B cell (primary cell): ENCODE measurements at regions not wholly inside any gene's neighbourhood (a gene's known extent, or its start where the extent isn't known, plus 50 kb on each side); places are given as distances from the start of the nearest gene placed in this dataset.

Experiments
- ATAC-seq: fragments of 200-7000 bp; cut with Tn5 transposase; one replicate; pipeline ENCODE4 v1.10.0; 2021; ENCODE audit warnings: low read depth, mild to moderate bottlenecking, moderate number of reproducible peaks, moderate library complexity
- CTCF ChIA-PET: fragments of 350-600 bp; sonication (Branson Sonifier 250); formaldehyde crosslinking; loops from one replicate; lab custom pipeline; 2021; ENCODE audit warnings: antibody characterized with exemption, inconsistent platforms; lab: Charles Lee
- POLR2A ChIA-PET: fragments of 350-600 bp; sonication (Branson Sonifier 250); formaldehyde crosslinking; loops from one replicate; lab custom pipeline; 2021; ENCODE audit warnings: antibody characterized with exemption; lab: Charles Lee
- DNase-seq: peaks from one replicate; pipeline ENCODE4 v3.0.0; 2013
- H2AFZ ChIP-seq: 2 replicates; pipeline ENCODE4 v1.6.1; 2012; ENCODE audit warnings: mild to moderate bottlenecking, low read depth, low read length; ENCODE audit not compliant: insufficient read depth, poor library complexity, severe bottlenecking
- H3K27ac ChIP-seq, 2 donors: 1 replicate in 1 of 2; 2 replicates in 1 of 2; pipeline ENCODE4 v1.5.1; 2012 to 2013; ENCODE audit warnings: low read length in 2 of 2, mild to moderate bottlenecking in 2 of 2, moderate library complexity in 1 of 2
- H3K27me3 ChIP-seq, 4 experiments: fragments of 200-600 bp in 1 of 4; sonication (generic) in 1 of 4; replicated peaks in 1 of 4; 1 replicate in 2 of 4; 2 replicates in 2 of 4; pipeline versions ENCODE4 v1.6.1 to v1.7.0; 2013 to 2016; ENCODE audit warnings: low read length in 3 of 4, mild to moderate bottlenecking in 2 of 4, mixed read lengths in 1 of 4, moderate library complexity in 1 of 4; ENCODE audit not compliant: insufficient read depth in 4 of 4, control insufficient read depth in 3 of 4; ENCODE audit errors: control extremely low read depth in 1 of 4
- H3K36me3 ChIP-seq, 2 experiments: replicated peaks in 1 of 2; 1 replicate in 1 of 2; 2 replicates in 1 of 2; pipeline versions ENCODE4 v1.6.1 to v1.7.1; 2013; ENCODE audit warnings: low read length in 1 of 2; ENCODE audit not compliant: insufficient read depth in 2 of 2, control insufficient read depth in 1 of 2; ENCODE audit errors: control extremely low read depth in 1 of 2, extremely low read depth in 1 of 2
- H3K4me1 ChIP-seq, 2 donors: fragments of 200-600 bp in 1 of 2; sonication (generic) in 1 of 2; 1 replicate in 1 of 2; 2 replicates in 1 of 2; pipeline versions ENCODE4 v1.5.1 to v1.6.1; 2013 to 2017; ENCODE audit warnings: low read length in 2 of 2; ENCODE audit not compliant: control insufficient read depth in 2 of 2, insufficient read depth in 2 of 2
- H3K4me2 ChIP-seq: replicated peaks from 2 replicates; pipeline ENCODE3; 2012; ENCODE audit warnings: mild to moderate bottlenecking, low read depth, low read length; ENCODE audit not compliant: poor library complexity, severe bottlenecking
- H3K4me3 ChIP-seq, 5 experiments: fragments of 200-600 bp in 1 of 5; sonication (generic) in 1 of 5; 1 replicate in 3 of 5; 2 replicates in 2 of 5; pipeline versions ENCODE4 v1.5.1 to v1.7.0; 2011 to 2016; ENCODE audit warnings: low read length in 4 of 5, mild to moderate bottlenecking in 4 of 5, low read depth in 2 of 5, control low read depth in 1 of 5, moderate library complexity in 1 of 5; ENCODE audit not compliant: insufficient read depth in 1 of 5; ENCODE audit errors: control extremely low read depth in 1 of 5, extremely low read depth in 1 of 5
- H3K79me2 ChIP-seq: fragments of 200-600 bp; sonication (generic); one replicate; pipeline ENCODE4 v1.6.0; 2016; ENCODE audit warnings: low read length; ENCODE audit not compliant: control insufficient read depth, insufficient read depth
- H3K9ac ChIP-seq: fragments of 200-600 bp; sonication (generic); 2 replicates; pipeline ENCODE4 v1.6.1; 2017; ENCODE audit warnings: mild to moderate bottlenecking, low read length, moderate library complexity
- H3K9me3 ChIP-seq, 3 donors: one replicate each; pipeline versions ENCODE4 v1.6.1 to v1.7.1; 2013; ENCODE audit warnings: low read length in 2 of 3; ENCODE audit not compliant: control insufficient read depth in 2 of 3, insufficient read depth in 1 of 3; ENCODE audit errors: control extremely low read depth in 1 of 3
- H4K20me1 ChIP-seq: 2 replicates; pipeline ENCODE4 v1.6.0; 2012; ENCODE audit warnings: mild to moderate bottlenecking, low read length; ENCODE audit not compliant: insufficient read depth, control insufficient read depth, poor library complexity, severe bottlenecking
- H3K27ac Mint-ChIP-seq: one replicate; pipeline ENCODE4 v1.8.0; 2021; ENCODE audit warnings: mixed read lengths
- H3K27me3 Mint-ChIP-seq: one replicate; pipeline ENCODE4 v1.8.0; 2021; ENCODE audit warnings: mixed read lengths
- H3K4me1 Mint-ChIP-seq: one replicate; pipeline ENCODE4 v1.8.0; 2021; ENCODE audit warnings: mixed read lengths
- H3K4me3 Mint-ChIP-seq: one replicate; pipeline ENCODE4 v1.8.0; 2021; ENCODE audit warnings: mixed read lengths
- H3K9me3 Mint-ChIP-seq: one replicate; pipeline ENCODE4 v1.8.0; 2022; ENCODE audit warnings: mixed read lengths; ENCODE audit not compliant: insufficient read depth
- EZH2 ChIP-seq: IDR thresholded peaks from 2 replicates; pipeline ENCODE4 v1.6.1; 2012; ENCODE audit warnings: borderline replicate concordance, low read depth, mild to moderate bottlenecking, moderate library complexity, low read length; ENCODE audit not compliant: insufficient read depth, poor library complexity, severe bottlenecking
- WGBS: methylation state at CpG from one replicate; pipeline ENCODE4 v1.1.5; 2013; ENCODE audit warnings: missing lambda C conversion rate; ENCODE audit not compliant: insufficient coverage; 5-methylcytosine and 5-hydroxymethylcytosine counted together
- intact Hi-C: fragments of 100-400 bp; cut with micrococcal nuclease; formaldehyde crosslinking; loops from one replicate; pipeline ENCODE4 v1.10.0; 2022
- TF ChIP-seq, protein P1 (sequence below): fragments of 200-600 bp; IDR thresholded peaks from one replicate; pipeline ENCODE4 v1.8.0; 2022; ENCODE audit warnings: antibody characterized with exemption, mild to moderate bottlenecking

DNA sequence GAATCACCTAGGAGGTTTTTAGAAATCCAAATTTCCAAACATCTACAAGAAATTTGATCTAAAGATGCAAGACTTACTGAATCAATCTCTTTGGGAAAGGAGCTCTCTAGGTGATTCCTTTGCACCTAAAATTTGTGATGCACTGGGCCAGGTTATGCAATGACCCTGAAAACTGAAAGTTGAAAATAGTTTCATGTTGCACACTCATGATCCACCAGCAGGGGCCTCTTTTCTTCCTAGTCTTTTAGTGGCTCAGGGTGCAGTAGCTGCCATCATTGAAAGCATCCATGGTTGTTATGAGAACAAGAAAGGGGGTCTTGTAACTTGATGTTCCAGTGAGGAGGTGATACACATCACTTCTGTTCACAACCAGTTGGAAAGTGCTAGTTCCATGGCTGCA is 486.8 kb downstream of the PSAT1 start:
- Histone ChIP-seq H3K36me3 (no peaks in the 10 kb centered on the region), H3K4me3 (no peak overlapping the region), H3K79me2 (no peaks in the 10 kb centered on the region), H3K4me1 (no peaks in the 10 kb centered on the region), H3K27ac (no peak overlapping the region), H3K4me2 (no peak overlapping the region), H2AFZ (no peak overlapping the region), H3K9ac (no peak overlapping the region), H4K20me1 (no peaks in the 10 kb centered on the region), H3K27me3 (no peaks in the 10 kb centered on the region), H3K9me3 (no peaks in the 10 kb centered on the region)
- H3K27me3 Mint-ChIP-seq: no peaks in the 10 kb centered on the region
- no peak overlapping the region for H3K4me3 Mint-ChIP-seq
- H3K9me3 Mint-ChIP-seq: no peaks in the 10 kb centered on the region
- TF ChIP-seq, protein P1, sequence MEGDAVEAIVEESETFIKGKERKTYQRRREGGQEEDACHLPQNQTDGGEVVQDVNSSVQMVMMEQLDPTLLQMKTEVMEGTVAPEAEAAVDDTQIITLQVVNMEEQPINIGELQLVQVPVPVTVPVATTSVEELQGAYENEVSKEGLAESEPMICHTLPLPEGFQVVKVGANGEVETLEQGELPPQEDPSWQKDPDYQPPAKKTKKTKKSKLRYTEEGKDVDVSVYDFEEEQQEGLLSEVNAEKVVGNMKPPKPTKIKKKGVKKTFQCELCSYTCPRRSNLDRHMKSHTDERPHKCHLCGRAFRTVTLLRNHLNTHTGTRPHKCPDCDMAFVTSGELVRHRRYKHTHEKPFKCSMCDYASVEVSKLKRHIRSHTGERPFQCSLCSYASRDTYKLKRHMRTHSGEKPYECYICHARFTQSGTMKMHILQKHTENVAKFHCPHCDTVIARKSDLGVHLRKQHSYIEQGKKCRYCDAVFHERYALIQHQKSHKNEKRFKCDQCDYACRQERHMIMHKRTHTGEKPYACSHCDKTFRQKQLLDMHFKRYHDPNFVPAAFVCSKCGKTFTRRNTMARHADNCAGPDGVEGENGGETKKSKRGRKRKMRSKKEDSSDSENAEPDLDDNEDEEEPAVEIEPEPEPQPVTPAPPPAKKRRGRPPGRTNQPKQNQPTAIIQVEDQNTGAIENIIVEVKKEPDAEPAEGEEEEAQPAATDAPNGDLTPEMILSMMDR: no peak
- no peak for TF ChIP-seq EZH2
- POLR2A ChIA-PET: no interaction called here
- DNase-seq (no peak), ATAC-seq (no peak)
- H3K27ac Mint-ChIP-seq: no peak overlapping the region
- CTCF ChIA-PET: no interaction called here
- H3K4me1 Mint-ChIP-seq: peaks cover 2% of the 10 kb centered on the region
- intact Hi-C loops: no loop called here

DNA sequence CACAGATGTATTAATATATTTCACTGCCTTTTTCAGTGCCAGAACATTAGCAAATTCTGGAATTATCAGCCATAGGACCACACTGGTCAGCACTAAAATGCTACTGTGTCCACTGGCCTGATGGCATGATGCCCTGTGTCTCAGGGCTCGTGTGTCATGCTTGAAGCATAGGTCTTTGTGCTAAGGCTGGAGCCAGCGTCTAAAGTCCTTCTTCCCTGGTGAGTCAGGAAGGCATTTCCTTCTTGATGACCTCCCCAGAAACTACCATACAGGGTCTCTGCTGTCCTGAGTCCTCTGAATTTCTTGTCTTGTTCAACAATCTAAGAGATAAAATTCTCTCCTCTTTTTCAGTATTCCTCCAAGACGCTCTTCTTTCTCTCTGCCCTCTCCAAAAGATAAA is 489.9 kb downstream of the PSAT1 start:
- Histone ChIP-seq H3K9me3 (peaks cover 0 to 1% (median 0%) of the 10 kb centered on the region in 3 donors), H3K27me3 (no peaks in the 10 kb centered on the region), H4K20me1 (no peaks in the 10 kb centered on the region), H3K4me2 (no peak overlapping the region), H3K27ac (no peak overlapping the region), H3K79me2 (no peaks in the 10 kb centered on the region), H2AFZ (no peak overlapping the region), H3K36me3 (no peaks in the 10 kb centered on the region), H3K4me3 (no peak overlapping the region), H3K4me1 (no peaks in the 10 kb centered on the region), H3K9ac (no peak overlapping the region)
- DNase-seq (no peak), ATAC-seq (no peak)
- Mint-ChIP-seq H3K27me3 (peaks cover 2% of the 10 kb centered on the region), H3K4me3 (no peak overlapping the region), H3K4me1 (peaks cover 2% of the 10 kb centered on the region), H3K27ac (no peak overlapping the region), H3K9me3 (no peaks in the 10 kb centered on the region)
- 63% methylated on average over 2 of the region's 3 CpGs for WGBS
- POLR2A ChIA-PET: no interaction called here
- CTCF ChIA-PET: interaction anchor here (0.7 kb wide), 1 partner anchor 15 kb away, joined by 3 read pairs; no protein-coding TSS in a partner anchor
- TF ChIP-seq, protein P1: no peak
- no peak for TF ChIP-seq EZH2
- intact Hi-C loops: no loop called here
